ENCODE measurements at regions not wholly inside any gene's neighbourhood (a gene's known extent, or its start where the extent isn't known, plus 50 kb on each side); places are given as distances from the start of the nearest gene placed in this dataset.

DNA sequence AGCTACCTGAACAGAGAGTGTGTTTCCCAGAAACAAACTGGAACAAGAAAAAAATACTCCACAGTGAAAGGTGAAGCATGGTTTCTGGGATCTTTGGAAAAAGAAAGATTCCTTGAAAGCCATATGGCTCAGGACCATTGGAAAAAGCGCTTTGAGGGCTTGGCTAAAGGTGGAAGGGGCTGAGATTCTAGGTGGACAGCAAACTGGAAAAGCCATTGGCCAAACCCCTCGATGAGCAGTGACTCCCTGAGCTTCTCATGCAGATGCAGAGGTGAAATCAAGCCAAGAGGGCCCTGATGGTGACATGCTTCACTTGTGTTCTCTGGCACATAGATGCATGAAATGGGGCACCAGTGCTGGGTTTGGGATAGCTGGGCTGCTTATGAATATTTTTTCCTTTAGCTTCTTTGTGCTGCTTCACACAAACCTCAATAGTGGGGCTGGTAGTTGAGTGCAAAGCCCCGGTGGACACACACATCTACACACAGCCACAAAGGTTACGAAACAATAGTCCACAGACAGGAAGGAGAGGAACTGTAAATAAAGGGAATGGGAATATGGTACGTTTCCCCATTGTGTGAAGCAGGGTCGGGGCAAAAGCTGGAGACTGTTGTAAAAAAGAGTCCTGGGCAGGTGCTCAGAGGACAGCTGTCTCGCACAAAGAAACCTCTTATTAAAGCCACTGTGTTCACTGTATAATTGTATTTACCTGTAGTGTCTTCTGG is 117.8 kb downstream of the FOXA2 start:
- no peak for DNase-seq (ENCODE audit: low spot score)

DNA sequence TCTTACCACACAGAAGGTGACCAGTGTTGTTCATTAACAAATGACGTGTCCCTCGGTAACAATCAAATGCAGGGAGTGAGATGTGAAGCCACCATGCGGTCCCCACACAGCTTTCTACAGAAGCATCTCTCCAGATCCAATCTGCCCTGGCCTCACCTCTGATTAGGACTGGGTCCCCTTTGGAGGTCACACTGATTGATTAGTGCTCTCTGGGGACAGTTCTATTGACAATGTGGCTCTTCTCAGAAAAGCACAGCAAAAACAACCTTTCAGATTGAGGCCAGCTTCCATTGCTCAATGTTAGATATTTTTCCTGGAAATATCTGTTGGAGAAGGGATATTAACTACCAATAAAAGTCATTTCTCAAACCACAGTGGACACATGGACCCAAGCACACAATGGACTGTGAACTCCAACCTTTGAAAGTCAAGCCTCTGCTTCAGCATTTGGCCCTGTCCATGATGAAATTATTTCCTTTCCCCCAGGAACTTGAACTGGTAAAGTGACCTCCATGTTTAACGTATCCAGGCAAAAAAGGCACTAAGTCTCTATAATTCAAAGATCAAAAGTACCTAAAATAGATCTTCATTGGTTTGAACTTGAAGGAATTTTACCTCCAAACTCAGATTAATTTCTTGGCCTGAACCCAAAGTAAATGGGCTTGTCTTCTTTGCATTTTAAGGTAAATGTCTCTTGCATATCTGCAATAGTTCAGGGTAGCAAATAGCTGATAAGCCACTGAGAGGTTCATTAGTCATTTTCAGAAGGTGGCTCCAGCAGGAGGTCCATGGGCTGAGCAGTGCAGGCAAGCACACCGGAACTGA is 118.5 kb downstream of the FOXA2 start:
- DNase-seq (ENCODE audit: low spot score): no peak

DNA sequence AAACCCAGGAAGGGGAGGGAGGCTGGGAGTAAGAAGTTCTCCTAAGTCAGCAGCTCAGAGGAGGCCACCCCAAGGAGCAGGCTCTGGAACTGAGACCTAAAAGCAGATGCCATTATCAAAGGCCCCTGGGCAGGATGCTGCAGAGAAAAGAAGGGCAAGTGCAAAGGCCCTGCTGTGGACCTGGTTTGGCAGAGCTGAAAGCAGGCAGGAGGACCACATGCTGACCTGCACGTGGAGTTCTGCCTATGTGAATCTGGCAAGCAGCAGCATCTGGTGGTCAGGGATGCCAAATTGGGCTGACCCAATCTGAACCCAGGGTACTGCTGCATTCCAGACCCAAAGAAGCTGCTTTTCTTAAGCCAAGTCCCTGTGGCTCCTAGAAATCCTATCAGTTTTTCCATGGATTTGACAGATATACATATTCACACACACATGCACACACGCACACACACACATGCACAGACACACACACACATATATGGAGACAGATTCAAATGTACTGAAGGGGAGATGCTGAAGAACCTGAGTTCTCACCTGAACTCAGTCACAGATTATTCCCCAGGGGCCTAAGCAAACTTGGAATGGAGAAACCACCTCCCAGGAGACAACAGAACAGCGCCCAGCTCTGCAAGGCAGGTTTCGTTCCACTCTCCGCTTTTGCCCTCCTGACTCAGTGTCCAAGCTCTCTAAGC is 119.9 kb downstream of the FOXA2 start:
- no peak for DNase-seq (ENCODE audit: low spot score)

GRCh38 chr20:22462975-22463914 is 121.1 kb downstream of the FOXA2 start:
- DNase-seq (ENCODE audit: low spot score): no peak

DNA sequence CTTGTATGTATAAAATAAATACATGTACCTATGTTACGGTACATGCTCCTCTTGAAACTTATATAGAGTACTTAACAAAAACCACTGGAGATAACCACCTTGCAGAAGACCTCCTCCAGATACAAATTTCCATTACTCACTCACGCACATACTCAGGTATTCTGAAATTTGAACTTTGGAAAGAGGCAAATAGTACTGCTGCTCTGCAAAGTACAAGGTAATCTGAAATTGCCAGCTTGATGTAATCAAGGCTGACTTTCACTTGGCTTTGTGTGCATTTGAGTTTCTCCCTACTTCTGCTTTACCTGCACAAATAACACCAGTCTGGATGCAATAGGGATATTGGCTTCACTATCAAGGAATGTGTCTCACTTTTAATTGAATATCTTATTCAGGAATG is 123.6 kb downstream of the FOXA2 start:
- DNase-seq (ENCODE audit: low spot score): no peak

DNA sequence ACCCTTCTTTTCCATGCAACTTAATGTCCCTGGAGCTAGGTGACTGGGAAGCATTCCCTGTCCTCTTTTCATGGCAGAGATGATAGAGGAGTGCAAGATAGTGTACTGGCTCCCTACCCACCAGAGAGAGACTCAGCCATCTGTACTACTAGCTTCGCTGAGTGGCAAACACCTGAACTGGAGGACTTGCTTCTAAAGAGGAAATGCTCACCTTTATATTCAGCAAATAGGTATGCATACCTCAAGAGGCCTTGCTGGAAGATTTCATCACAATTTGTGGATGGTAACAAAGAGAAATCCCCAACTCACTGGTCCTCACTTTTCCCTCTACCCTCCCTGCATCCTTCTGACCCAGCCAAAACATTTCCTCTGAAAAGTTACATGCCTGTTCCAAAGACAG is 124.1 kb downstream of the FOXA2 start:
- no peak for DNase-seq (ENCODE audit: low spot score)

GRCh38 chr20:22459754-22460153 is 124.6 kb downstream of the FOXA2 start:
- no peak for DNase-seq (ENCODE audit: low spot score)

- no peak for DNase-seq (ENCODE audit: low spot score)
Observed at GRCh38 chr20:22456109-22456508, 128.3 kb downstream of the FOXA2 start.

DNA sequence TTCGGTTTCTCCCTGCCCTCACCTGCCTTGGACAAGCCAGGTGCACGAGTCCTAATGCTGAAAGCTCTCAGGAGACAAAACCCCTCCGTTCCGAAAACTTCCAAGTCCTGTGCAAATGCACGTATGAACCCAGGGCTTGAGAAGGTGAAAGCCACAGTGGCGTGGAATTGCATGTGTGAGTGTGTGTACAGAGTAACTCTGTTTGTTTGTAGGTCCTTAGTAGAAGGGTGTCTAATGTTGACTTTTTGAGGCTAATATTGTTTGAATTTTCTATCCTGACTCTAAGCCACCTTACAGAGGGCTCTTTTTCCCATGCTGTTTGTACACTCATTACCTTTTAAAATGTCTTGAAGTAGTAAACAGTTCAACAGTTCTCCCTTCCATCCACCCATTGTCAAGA is 129.1 kb downstream of the FOXA2 start:
- DNase-seq (ENCODE audit: low spot score): no peak

DNA sequence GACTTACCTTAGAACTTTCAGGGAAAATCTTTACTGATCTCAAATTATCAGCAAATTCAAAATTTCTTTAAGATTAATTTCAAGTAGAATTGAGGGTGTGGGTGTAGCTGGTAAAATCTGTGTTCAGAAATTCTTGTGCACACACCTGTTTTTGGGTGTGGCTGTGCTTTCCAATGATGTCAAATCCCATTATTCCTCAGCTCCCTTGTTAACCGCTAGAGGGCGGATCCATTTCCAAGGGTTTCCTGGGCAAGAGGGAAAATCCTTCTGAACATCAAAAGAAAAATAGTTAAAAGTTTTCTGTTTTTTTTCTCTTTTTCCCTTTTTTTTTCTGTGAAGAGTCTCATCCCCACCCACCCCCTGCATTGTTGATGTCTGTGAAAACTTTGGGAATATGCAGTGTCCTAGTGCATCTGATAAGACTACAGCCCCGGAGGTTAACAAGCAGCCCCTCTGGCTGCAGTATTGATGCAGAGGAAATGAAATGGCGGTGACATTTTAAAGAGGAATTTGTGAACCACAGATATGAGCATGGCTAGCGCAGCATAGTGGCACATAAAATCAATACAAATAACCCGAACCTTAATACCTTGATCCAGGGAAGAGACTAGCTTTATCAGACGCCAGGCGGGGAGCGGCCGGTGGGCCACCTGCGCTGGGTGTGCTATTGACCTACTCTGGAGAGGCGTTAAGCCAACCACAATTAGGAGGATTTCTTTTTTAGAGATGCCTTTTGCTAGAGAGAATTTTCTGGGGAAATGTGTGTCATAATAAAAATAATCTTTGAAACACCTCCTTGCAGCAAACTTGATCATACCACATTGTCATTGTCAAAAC is 130.9 kb downstream of the FOXA2 start:
- no peak for DNase-seq (ENCODE audit: low spot score)

- no peak for DNase-seq (ENCODE audit: low spot score)
Observed at GRCh38 chr20:22452442-22453011, 131.8 kb downstream of the FOXA2 start.

DNA sequence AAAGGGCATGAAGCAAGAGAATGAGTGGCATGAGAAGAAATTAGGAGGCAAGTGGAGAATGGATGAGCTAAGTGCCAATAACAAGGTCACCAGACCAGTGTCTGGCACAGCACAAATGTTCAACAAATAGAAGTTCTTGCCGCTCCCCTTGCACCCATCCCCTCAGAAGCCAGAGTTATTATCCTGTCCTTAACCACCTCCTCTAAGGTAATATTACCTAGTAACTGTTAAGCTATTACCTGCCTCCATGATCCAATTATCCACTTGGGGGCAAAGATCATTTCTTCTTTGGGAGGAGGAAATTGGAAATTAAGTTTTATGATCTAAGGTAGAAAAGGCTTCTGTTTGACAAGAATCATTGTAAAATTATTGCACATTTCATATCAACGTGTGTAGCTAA is 133.8 kb downstream of the FOXA2 start:
- DNase-seq (ENCODE audit: low spot score): no peak

DNA sequence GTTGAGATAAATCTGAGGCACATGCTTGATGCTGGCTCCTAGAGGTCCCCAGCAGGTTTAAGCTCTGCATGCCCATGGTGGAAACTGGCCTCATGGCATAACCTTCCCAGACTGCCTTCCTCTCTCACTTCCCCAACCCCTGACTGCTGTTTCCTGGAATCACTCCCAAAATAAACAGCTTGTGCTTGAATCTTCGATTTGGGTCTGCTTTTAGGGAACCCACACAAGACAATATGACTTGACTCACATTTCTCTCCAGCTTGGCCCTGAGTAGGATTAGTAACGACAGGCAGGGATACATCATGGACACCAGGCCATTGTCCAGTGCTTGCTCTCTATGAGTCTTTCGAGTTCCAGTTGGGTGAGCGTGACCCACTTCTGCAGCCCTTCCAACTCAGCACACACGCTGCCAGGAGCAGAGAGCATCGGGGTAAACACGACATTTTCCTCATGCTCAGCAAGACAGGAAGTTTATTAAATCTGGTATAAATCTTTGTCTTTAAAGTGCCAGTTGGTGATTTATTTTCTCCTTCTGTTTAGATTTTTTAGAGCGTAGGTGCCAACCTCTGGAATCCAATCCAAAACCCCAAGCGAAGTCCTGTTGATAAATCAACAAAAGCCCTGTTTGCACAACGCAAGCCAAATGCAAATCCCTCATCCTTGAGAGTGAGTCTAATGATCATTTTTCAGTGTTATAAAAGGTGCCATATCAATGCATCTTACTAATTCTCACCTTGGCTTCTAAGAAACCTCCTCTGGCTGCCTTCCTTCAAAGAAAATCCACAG is 135.0 kb downstream of the FOXA2 start:
- peak; percentile 20 for DNase-seq (ENCODE audit: low spot score)

DNA sequence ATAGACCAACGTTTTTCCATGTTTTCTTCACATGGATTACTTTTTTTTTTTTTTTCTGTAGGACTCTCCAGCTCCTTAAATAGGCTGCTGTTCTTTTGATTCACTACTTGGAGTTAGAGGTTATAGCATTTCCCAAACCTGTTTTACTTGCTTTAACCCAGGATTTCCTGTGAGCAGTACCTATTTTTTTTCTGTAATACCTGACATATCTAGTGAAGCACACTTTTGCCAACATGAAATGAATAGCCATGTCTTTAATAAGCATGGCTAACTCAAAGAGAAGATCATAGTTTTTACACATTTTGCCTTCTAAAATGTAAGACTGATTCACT is 137.0 kb downstream of the FOXA2 start:
- peak; percentile 35 for DNase-seq (ENCODE audit: low spot score)

GRCh38 chr20:22446613-22447446 is 137.5 kb downstream of the FOXA2 start:
- peak; percentile 27 for DNase-seq (ENCODE audit: low spot score)

DNA sequence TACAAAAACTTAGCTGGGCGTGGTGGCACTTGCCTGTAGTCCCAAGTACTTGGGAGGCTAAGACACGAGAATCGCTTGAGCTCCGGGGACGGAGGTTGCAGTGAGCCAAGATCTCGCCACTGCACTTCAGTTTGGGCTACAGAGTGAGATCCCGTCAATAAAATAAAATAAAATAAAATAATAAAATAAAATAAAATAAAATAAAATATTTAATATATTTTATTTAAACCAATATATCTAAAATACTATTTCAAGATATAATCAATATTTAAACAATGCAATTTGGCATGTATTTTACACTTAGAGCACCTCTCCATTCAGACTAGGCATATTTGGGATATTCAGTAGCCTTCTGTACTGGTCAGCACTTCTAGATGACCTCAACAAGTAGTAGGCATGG is 142.1 kb downstream of the FOXA2 start:
- no peak for DNase-seq (ENCODE audit: low spot score)

- no peak for DNase-seq (ENCODE audit: low spot score)
Observed at GRCh38 chr20:22438926-22439325, 145.4 kb downstream of the FOXA2 start.

GRCh38 chr20:22438346-22438745 is 146.0 kb downstream of the FOXA2 start:
- no peak for DNase-seq (ENCODE audit: low spot score)

GRCh38 chr20:22437354-22437753 is 147.0 kb downstream of the FOXA2 start:
- DNase-seq (ENCODE audit: low spot score): no peak

Measured in umbilical cord (tissue), 1 donor.